Heart left ventricle (tissue), 16 donors: ENCODE measurements at regions not wholly inside any gene's neighbourhood (a gene's known extent, or its start where the extent isn't known, plus 50 kb on each side); places are given as distances from the start of the nearest gene placed in this dataset.
A peak's percentile ranks its signal among the peaks of the same experiment; 100 is the strongest.
"Not testable (repeated sequence)": the region's sequence is repeated elsewhere in the genome, so short reads cannot be mapped to it uniquely, and the experiment has no call there.

Source experiments
- ATAC-seq, 4 donors: fragments of 200-7000 bp; cut with Tn5 transposase; one replicate each; pipeline ENCODE4 v1.9.1; 2020 to 2022; ENCODE audit warnings: moderate library complexity in 4 of 4, mild to moderate bottlenecking in 3 of 4, moderate number of reproducible peaks in 1 of 4
- DNase-seq, 5 donors: peaks; one replicate each; pipeline ENCODE4 v3.0.0-alpha.2; 2020
- H3K27ac ChIP-seq, 12 donors: fragments of 200-600 bp; sonication (generic) in 4 of 12; one replicate each; pipeline versions ENCODE4 v1.5.0 to v1.8.0; 2016 to 2022; ENCODE audit warnings: mild to moderate bottlenecking in 2 of 12
- H3K27me3 ChIP-seq, 9 donors: fragments of 200-600 bp; sonication (generic) in 2 of 9; one replicate each; pipeline versions ENCODE4 v1.5.1 to v1.8.0; 2016 to 2022; ENCODE audit warnings: mild to moderate bottlenecking in 3 of 9
- H3K36me3 ChIP-seq, 9 donors: fragments of 200-600 bp; sonication (generic) in 2 of 9; one replicate each; pipeline versions ENCODE4 v1.5.0 to v1.8.0; 2018 to 2022; ENCODE audit warnings: mild to moderate bottlenecking in 2 of 9
- H3K4me1 ChIP-seq, 12 donors: fragments of 200-600 bp; sonication (generic) in 4 of 12; one replicate each; pipeline versions ENCODE4 v1.5.0 to v1.8.0; 2016 to 2022; ENCODE audit warnings: mild to moderate bottlenecking in 3 of 12
- H3K4me3 ChIP-seq, 12 donors: fragments of 200-600 bp; sonication (generic) in 4 of 12; one replicate each; pipeline versions ENCODE4 v1.5.0 to v1.8.0; 2017 to 2022; ENCODE audit warnings: mild to moderate bottlenecking in 9 of 12, moderate library complexity in 4 of 12
- H3K9me3 ChIP-seq, 12 donors: fragments of 200-600 bp; sonication (generic) in 4 of 12; one replicate each; pipeline versions ENCODE4 v1.5.0 to v1.8.0; 2016 to 2022; ENCODE audit warnings: mild to moderate bottlenecking in 1 of 12
- CTCF ChIP-seq, 12 donors: fragments of 200-600 bp; sonication (generic) in 4 of 12; IDR thresholded peaks; one replicate each; pipeline versions ENCODE4 v1.5.0 to v1.8.0; 2018 to 2022; ENCODE audit warnings: antibody characterized with exemption in 12 of 12, mild to moderate bottlenecking in 5 of 12
- POLR2A ChIP-seq, 2 donors: fragments of 450-650 bp; IDR thresholded peaks; one replicate each; pipeline ENCODE4 v1.6.1; 2017; ENCODE audit warnings: antibody characterized with exemption in 2 of 2, mild to moderate bottlenecking in 2 of 2, moderate library complexity in 2 of 2
- WGBS, 4 donors: extraction: QIAGEN DNeasy Blood & Tissue Kit in 2 of 4; methylation state at CpG; one replicate each; pipeline versions ENCODE4 v1.1.5 to v1.1.7; 2013 to 2018; 5-methylcytosine and 5-hydroxymethylcytosine counted together
- intact Hi-C, 10 donors: fragments of 100-400 bp; cut with DNase I; formaldehyde crosslinking; loops; one replicate each; pipeline versions ENCODE4 v1.11.1 to v1.14.2; 2022
- donor health status: ischemic (EF 13 %, LVEDD 7.1; RV severe dilation, severe dysfunction).
- donor health status: healthy with polysubstance abuse.
- donor health status: DM: no; HTN: yes; CAD: no.
- donor health status: DM: no; HTN: no; CAD: no.
- donor health status: ischemic (EF 25% LVEDD 6.9; RV normal size, moderate dysfunction).
- donor health status: ischemic (EF 25% LVEDD 5.7; RV mildly dilated, moderate dysfunction).
- donor health status: healthy.
- donor health status: DM: yes; HTN: yes; CAD: no.
- donor health status: ischemic (EF 35%, LVEDD 5.7; RV mildly dilated, moderate dysfunction).
- donor health status: nonischemic (EF 11% LVEDD 7.7; RV severe dilation, severe dysfunction).
- donor health status: DM: yes; HTN: yes; CAD: no.
- donor health status: PGD.
- donor health status: ischemic (EF 29% LVEDD 5.4; RV normal size, mild dysfunction).
- donor health status: nonischemic (EF 23%, LVEDD 6.1; RV moderate dilation, normal function).

DNA sequence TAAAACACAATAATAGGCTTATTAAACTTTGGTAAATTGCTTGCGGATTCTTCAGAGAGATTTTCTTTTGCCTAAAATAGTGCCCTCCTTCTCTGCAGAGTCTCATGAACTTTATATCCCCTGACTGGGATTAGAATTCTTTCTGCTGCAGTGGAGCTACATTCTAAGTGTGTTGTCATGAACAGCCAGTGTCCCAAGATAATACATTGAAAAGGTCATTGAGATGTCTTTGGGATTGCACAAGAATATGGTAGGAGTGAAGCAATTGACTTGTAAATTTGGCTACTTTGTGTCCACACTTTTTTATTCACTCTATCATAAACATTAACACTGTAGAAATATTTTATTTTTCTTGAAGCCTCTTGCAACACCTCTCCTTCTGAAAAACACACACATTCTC, 604.5 kb downstream of the GABRG2 start:
- WGBS, 4 donors: 71 to 82% (median 75%) methylated on average over 1 of the region's 1 CpG
- DNase-seq (no peak), ATAC-seq (no peak)
- TF ChIP-seq CTCF (IDR thresholded peaks at IDR 0.05): no peak
- TF ChIP-seq POLR2A (IDR thresholded peaks at IDR 0.05): no peak
- no peaks in the 10 kb centered on the region for H3K9me3 ChIP-seq
- H3K4me1 ChIP-seq: no peaks in the 10 kb centered on the region
- H3K27ac ChIP-seq: no peak overlapping the region
- no peaks in the 10 kb centered on the region for H3K27me3 ChIP-seq
- no peak overlapping the region for H3K4me3 ChIP-seq
- intact Hi-C loops: no loop called here
- no peaks in the 10 kb centered on the region for H3K36me3 ChIP-seq

- Histone ChIP-seq H3K27me3 (no peaks in the 10 kb centered on the region), H3K36me3 (no peaks in the 10 kb centered on the region), H3K27ac (no peak overlapping the region), H3K4me1 (no peaks in the 10 kb centered on the region), H3K4me3 (no peak overlapping the region), H3K9me3 (peaks cover 0 to 4% (median 0%) of the 10 kb centered on the region in 12 donors)
- intact Hi-C loops: no loop called here
- no peak for TF ChIP-seq CTCF (IDR thresholded peaks at IDR 0.05)
- TF ChIP-seq POLR2A (IDR thresholded peaks at IDR 0.05): no peak
- WGBS, 4 donors: 54 to 75% (median 64%) methylated on average over 2 of the region's 2 CpGs
- DNase-seq (no peak), ATAC-seq (no peak)
Observed at GRCh38 chr5:162683284-162683683, 615.7 kb downstream of the GABRG2 start.

GRCh38 chr5:162684145-162684544, 616.6 kb downstream of the GABRG2 start:
- no peaks in the 10 kb centered on the region for H3K36me3 ChIP-seq
- no peaks in the 10 kb centered on the region for H3K27me3 ChIP-seq
- WGBS, 4 donors: 59 to 67% (median 63%) methylated on average over 3 of the region's 3 CpGs
- H3K4me1 ChIP-seq: no peaks in the 10 kb centered on the region
- no peak overlapping the region for H3K4me3 ChIP-seq
- no peak for ATAC-seq
- peaks cover 0 to 4% (median 0%) of the 10 kb centered on the region in 12 donors for H3K9me3 ChIP-seq
- H3K27ac ChIP-seq: no peak overlapping the region
- TF ChIP-seq POLR2A (IDR thresholded peaks at IDR 0.05) (no peak), CTCF (IDR thresholded peaks at IDR 0.05) (no peak)
- intact Hi-C loops: no loop called here
- no peak for DNase-seq

GRCh38 chr5:162685302-162685701, 617.7 kb downstream of the GABRG2 start:
- Histone ChIP-seq H3K27me3 (no peaks in the 10 kb centered on the region), H3K9me3 (peaks cover 0 to 4% (median 0%) of the 10 kb centered on the region in 12 donors), H3K4me3 (no peak overlapping the region), H3K27ac (no peak overlapping the region), H3K4me1 (no peaks in the 10 kb centered on the region), H3K36me3 (no peaks in the 10 kb centered on the region)
- 87 to 92% (median 89%) methylated on average over 15 of the region's 15 CpGs for WGBS, 4 donors
- intact Hi-C loops: no loop called here
- peak in 1 of 5 donors; percentile 20 for DNase-seq
- TF ChIP-seq CTCF (IDR thresholded peaks at IDR 0.05) (no peak), POLR2A (IDR thresholded peaks at IDR 0.05) (no peak)
- no peak for ATAC-seq

DNA sequence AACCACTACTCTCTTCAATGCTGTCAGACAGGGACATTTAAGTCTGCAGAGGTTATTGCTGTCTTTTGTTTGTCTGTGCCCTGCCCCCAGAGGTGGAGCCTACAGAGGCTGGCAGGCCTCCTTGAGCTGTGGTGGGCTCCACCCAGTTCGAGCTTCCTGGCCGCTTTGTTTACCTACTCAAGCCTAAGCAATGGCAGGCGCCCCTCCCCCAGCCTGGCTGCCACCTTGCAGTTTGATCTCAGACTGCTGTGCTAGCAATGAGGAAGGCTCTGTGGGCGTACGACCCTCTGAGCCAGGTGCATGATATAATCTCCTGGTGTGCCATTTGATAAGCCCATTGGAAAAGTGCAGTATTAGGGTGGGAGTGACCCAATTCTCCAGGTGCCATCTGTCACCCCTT, 628.7 kb downstream of the GABRG2 start:
- H3K27ac ChIP-seq, H3K27me3 ChIP-seq, H3K4me3 ChIP-seq, H3K9me3 ChIP-seq, H3K36me3 ChIP-seq, ATAC-seq, H3K4me1 ChIP-seq, DNase-seq, intact Hi-C loops: not testable (repeated sequence)
- 81 to 88% (median 84%) methylated on average over 5 of the region's 5 CpGs for WGBS, 4 donors
